Panc1 (cell line): ENCODE measurements at regions not wholly inside any gene's neighbourhood (a gene's known extent, or its start where the extent isn't known, plus 50 kb on each side); places are given as distances from the start of the nearest gene placed in this dataset.

Source experiments
- ATAC-seq: fragments of 200-7000 bp; cut with Tn5 transposase; 2 replicates; pipeline ENCODE4 v1.9.1; 2020; ENCODE audit warnings: mild to moderate bottlenecking, moderate library complexity
- BruUV-seq: library from RNA; stranded (reverse); fragments of 400-500 nt; replicated peaks from 2 replicates; lab custom pipeline; 2021; lab: Mats Ljungman, UMichigan
- CTCF ChIA-PET: fragments of 300-600 bp; sonication (Branson Sonifier 250); formaldehyde crosslinking; loops from one replicate; lab custom pipeline; 2022; ENCODE audit warnings: antibody characterized with exemption; lab: Charles Lee
- POLR2A ChIA-PET: fragments of 300-600 bp; sonication (Branson Sonifier 250); formaldehyde crosslinking; loops from one replicate; lab custom pipeline; 2022; ENCODE audit warnings: antibody characterized with exemption; lab: Charles Lee
- DNase-seq: peaks from one replicate; pipeline ENCODE4 v3.0.0-alpha.2; 2010; ENCODE audit warnings: low read depth, low spot score
- H3K27ac ChIP-seq: 2 replicates; pipeline ENCODE4 v1.5.1; 2011; ENCODE audit warnings: mild to moderate bottlenecking, low read length, inconsistent platforms
- H3K27me3 ChIP-seq: fragments of 200-500 bp; sonication (Bioruptor generic); 2 replicates; pipeline ENCODE4 v1.6.0; 2014; ENCODE audit warnings: low read length, inconsistent platforms; ENCODE audit not compliant: control insufficient read depth, insufficient read depth
- H3K36me3 ChIP-seq: fragments of 200-500 bp; sonication (Bioruptor generic); 2 replicates; pipeline ENCODE4 v1.5.1; 2014; ENCODE audit warnings: inconsistent platforms, mild to moderate bottlenecking, low read length, moderate library complexity; ENCODE audit not compliant: control insufficient read depth, insufficient read depth
- H3K4me1 ChIP-seq: 2 replicates; pipeline ENCODE4 v1.5.1; 2011; ENCODE audit warnings: inconsistent platforms, mild to moderate bottlenecking, low read length, moderate library complexity; ENCODE audit not compliant: control insufficient read depth, insufficient read depth
- H3K4me3 ChIP-seq, 2 experiments: 2 replicates each; pipeline ENCODE4 v1.5.1; 2011 to 2012; ENCODE audit warnings: low read depth in 2 of 2, low read length in 2 of 2, mild to moderate bottlenecking in 2 of 2, inconsistent platforms in 1 of 2, moderate library complexity in 1 of 2
- H3K9me3 ChIP-seq: fragments of 200-500 bp; sonication (Bioruptor generic); 2 replicates; pipeline ENCODE4 v1.5.1; 2014; ENCODE audit warnings: low read depth, mild to moderate bottlenecking, inconsistent platforms, low read length, moderate library complexity; ENCODE audit not compliant: control insufficient read depth, insufficient read depth
- POLR2AphosphoS5 ChIP-seq: IDR thresholded peaks from 2 replicates; pipeline ENCODE4 v1.6.1; 2012; ENCODE audit warnings: mild to moderate bottlenecking, low read depth, low read length, moderate library complexity
- SIN3A ChIP-seq: IDR thresholded peaks from 2 replicates; pipeline ENCODE4 v1.6.1; 2012; ENCODE audit warnings: low read depth, mild to moderate bottlenecking, low read length, moderate library complexity, borderline replicate concordance; ENCODE audit not compliant: insufficient read depth
- TCF7L2 ChIP-seq: IDR thresholded peaks from 2 replicates; pipeline ENCODE4 v1.6.1; 2011; ENCODE audit warnings: mild to moderate bottlenecking, low read depth, low read length, inconsistent platforms
- in situ Hi-C: cut with HindIII; loops from 2 replicates; pipeline ENCODE4 v1.10.0; 2016; ENCODE audit warnings: low sequenced_read_pairs, low pct_unique_long_range_greater_than_20kb
- intact Hi-C: fragments of 100-400 bp; cut with micrococcal nuclease; formaldehyde crosslinking; loops from one replicate; pipeline ENCODE4 v1.10.0; 2022; ENCODE audit not compliant: unreplicated experiment
- TF ChIP-seq, protein P1 (sequence below): fragments of 450-650 bp; IDR thresholded peaks from 2 replicates; pipeline ENCODE4 v1.5.1; 2017; ENCODE audit warnings: mild to moderate bottlenecking
- TF ChIP-seq, protein P2 (sequence below), 2 experiments: IDR thresholded peaks; 2 replicates each; pipeline ENCODE4 v1.6.1; 2011 to 2012; ENCODE audit warnings: low read depth in 2 of 2, control low read depth in 1 of 2, low read length in 1 of 2, mild to moderate bottlenecking in 1 of 2, moderate library complexity in 1 of 2; ENCODE audit not compliant: insufficient read depth in 1 of 2

DNA sequence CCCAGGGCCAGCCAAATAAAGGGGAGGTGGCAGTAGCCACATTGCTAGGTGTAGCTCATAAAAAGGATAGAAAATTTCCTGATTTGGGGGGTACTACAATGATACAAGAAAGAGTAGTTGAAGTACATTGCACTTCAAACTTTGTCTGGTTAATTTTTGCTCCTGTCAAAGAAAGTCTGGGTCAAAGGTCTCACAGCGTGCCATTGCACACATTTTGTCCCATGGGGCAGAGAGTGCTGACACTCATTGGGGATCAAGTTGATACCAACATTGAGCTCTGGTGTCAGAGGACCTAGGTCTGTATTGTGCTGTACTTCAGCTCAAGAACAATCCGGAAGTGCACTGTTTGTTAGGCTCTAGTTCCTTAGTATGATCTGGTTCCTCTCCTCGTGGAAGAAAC, 229.2 kb upstream of the AGTR2 start:
- POLR2A ChIA-PET: no interaction called here
- DNase-seq (no peak), ATAC-seq (no peak)
- no TSS peak for BruUV-seq
- Histone ChIP-seq H3K4me1 (no peaks in the 10 kb centered on the region), H3K9me3 (peaks cover under 1% of the 10 kb centered on the region; the same call in 1 of the 2 replicates), H3K27ac (no peak overlapping the region), H3K27me3 (no peaks in the 10 kb centered on the region), H3K36me3 (no peaks in the 10 kb centered on the region), H3K4me3 (no peak overlapping the region)
- TF ChIP-seq, protein P1, sequence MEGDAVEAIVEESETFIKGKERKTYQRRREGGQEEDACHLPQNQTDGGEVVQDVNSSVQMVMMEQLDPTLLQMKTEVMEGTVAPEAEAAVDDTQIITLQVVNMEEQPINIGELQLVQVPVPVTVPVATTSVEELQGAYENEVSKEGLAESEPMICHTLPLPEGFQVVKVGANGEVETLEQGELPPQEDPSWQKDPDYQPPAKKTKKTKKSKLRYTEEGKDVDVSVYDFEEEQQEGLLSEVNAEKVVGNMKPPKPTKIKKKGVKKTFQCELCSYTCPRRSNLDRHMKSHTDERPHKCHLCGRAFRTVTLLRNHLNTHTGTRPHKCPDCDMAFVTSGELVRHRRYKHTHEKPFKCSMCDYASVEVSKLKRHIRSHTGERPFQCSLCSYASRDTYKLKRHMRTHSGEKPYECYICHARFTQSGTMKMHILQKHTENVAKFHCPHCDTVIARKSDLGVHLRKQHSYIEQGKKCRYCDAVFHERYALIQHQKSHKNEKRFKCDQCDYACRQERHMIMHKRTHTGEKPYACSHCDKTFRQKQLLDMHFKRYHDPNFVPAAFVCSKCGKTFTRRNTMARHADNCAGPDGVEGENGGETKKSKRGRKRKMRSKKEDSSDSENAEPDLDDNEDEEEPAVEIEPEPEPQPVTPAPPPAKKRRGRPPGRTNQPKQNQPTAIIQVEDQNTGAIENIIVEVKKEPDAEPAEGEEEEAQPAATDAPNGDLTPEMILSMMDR: no peak
- TF ChIP-seq TCF7L2 (no peak), POLR2AphosphoS5 (no peak), SIN3A (no peak)
- TF ChIP-seq, protein P2, sequence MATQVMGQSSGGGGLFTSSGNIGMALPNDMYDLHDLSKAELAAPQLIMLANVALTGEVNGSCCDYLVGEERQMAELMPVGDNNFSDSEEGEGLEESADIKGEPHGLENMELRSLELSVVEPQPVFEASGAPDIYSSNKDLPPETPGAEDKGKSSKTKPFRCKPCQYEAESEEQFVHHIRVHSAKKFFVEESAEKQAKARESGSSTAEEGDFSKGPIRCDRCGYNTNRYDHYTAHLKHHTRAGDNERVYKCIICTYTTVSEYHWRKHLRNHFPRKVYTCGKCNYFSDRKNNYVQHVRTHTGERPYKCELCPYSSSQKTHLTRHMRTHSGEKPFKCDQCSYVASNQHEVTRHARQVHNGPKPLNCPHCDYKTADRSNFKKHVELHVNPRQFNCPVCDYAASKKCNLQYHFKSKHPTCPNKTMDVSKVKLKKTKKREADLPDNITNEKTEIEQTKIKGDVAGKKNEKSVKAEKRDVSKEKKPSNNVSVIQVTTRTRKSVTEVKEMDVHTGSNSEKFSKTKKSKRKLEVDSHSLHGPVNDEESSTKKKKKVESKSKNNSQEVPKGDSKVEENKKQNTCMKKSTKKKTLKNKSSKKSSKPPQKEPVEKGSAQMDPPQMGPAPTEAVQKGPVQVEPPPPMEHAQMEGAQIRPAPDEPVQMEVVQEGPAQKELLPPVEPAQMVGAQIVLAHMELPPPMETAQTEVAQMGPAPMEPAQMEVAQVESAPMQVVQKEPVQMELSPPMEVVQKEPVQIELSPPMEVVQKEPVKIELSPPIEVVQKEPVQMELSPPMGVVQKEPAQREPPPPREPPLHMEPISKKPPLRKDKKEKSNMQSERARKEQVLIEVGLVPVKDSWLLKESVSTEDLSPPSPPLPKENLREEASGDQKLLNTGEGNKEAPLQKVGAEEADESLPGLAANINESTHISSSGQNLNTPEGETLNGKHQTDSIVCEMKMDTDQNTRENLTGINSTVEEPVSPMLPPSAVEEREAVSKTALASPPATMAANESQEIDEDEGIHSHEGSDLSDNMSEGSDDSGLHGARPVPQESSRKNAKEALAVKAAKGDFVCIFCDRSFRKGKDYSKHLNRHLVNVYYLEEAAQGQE (IDR thresholded peaks at IDR 0.05; ENCODE audit: insufficient read depth in 1 of 2, low read depth in 2 of 2, low read length in 1 of 2): no peak
- in situ Hi-C loops: no loop called here
- CTCF ChIA-PET: no interaction called here
- intact Hi-C loops: no loop called here

DNA sequence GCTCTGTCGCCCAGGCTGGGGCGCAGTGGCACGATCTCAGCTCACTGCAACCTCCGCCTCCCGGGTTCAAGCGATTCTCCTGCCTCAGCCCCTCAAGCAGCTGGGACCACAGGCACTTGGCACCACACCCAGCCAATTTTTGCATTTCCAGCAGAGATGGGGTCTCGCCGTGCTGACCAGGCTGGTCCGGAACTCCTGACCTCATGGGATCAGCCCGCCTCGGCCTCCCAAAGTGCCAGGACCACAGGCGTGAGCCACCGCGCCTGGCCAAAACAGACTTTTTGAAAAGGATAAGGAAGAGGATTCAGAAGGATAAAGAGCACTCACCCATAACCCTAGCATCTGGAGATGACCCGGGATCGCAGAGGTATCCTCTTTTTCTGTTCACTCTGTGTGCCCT, 224.5 kb upstream of the AGTR2 start:
- no peak overlapping the region for H3K4me3 ChIP-seq
- no peak overlapping the region for H3K27ac ChIP-seq
- CTCF ChIA-PET: no interaction called here
- TF ChIP-seq, protein P1: no peak
- TF ChIP-seq SIN3A (no peak), TCF7L2 (no peak), POLR2AphosphoS5 (no peak)
- TF ChIP-seq, protein P2 (IDR thresholded peaks at IDR 0.05; ENCODE audit: insufficient read depth in 1 of 2, low read depth in 2 of 2, low read length in 1 of 2): no peak
- intact Hi-C loops: no loop called here
- no peaks in the 10 kb centered on the region for H3K4me1 ChIP-seq
- in situ Hi-C loops: no loop called here
- H3K27me3 ChIP-seq: no peaks in the 10 kb centered on the region
- BruUV-seq: no TSS peak
- POLR2A ChIA-PET: no interaction called here
- H3K36me3 ChIP-seq: no peaks in the 10 kb centered on the region
- DNase-seq: no peak
- ATAC-seq: no peak
- no peaks in the 10 kb centered on the region; the same call in 1 of the 2 replicates for H3K9me3 ChIP-seq
